IMR-90 (cell line): ENCODE measurements at regions not wholly inside any gene's neighbourhood (a gene's known extent, or its start where the extent isn't known, plus 50 kb on each side); places are given as distances from the start of the nearest gene placed in this dataset.

ENCODE experiments used
- ATAC-seq: fragments of 200-7000 bp; cut with Tn5 transposase; 2 replicates; pipeline ENCODE4 v1.9.1; 2020; ENCODE audit warnings: low read depth, mild to moderate bottlenecking, moderate library complexity
- BruUV-seq: library from RNA; stranded (reverse); fragments of 400-500 nt; replicated peaks from 2 replicates; lab custom pipeline; 2021; lab: Mats Ljungman, UMichigan
- CTCF ChIA-PET: fragments of 300-600 bp; formaldehyde crosslinking; extraction: SDS; loops from one replicate; lab custom pipeline; 2021; ENCODE audit warnings: antibody characterized with exemption; lab: Yijun Ruan, JAX
- POLR2A ChIA-PET: fragments of 300-600 bp; sonication (Branson Sonifier 250); formaldehyde crosslinking; loops from one replicate; lab custom pipeline; 2022; ENCODE audit warnings: antibody characterized with exemption; ENCODE audit not compliant: unreplicated experiment; lab: Charles Lee
- DNase-seq: peaks from one replicate; pipeline ENCODE4 v3.0.0; 2013
- H2AFZ ChIP-seq: replicated peaks from 2 replicates; pipeline ENCODE3; 2013; ENCODE audit warnings: low read length, mild to moderate bottlenecking; ENCODE audit not compliant: poor library complexity
- H2AK5ac ChIP-seq: 2 replicates; pipeline ENCODE4 v1.6.1; 2013; ENCODE audit warnings: low read depth, low read length, inconsistent platforms
- H2AK9ac ChIP-seq: replicated peaks from 2 replicates; pipeline ENCODE3; 2013; ENCODE audit warnings: mild to moderate bottlenecking, low read depth, low read length, moderate library complexity; ENCODE audit not compliant: poor library complexity
- H2BK120ac ChIP-seq: 2 replicates; pipeline ENCODE4 v1.6.1; 2013; ENCODE audit warnings: low read depth, low read length, inconsistent platforms
- H2BK15ac ChIP-seq: 3 replicates; pipeline ENCODE4 v1.6.1; 2013; ENCODE audit warnings: low read depth, low read length, inconsistent platforms
- H2BK20ac ChIP-seq: 2 replicates; pipeline ENCODE4 v1.6.1; 2013; ENCODE audit warnings: low read depth, mild to moderate bottlenecking, inconsistent platforms, low read length, moderate library complexity
- H2BK5ac ChIP-seq: 2 replicates; pipeline ENCODE4 v1.6.1; 2013; ENCODE audit warnings: mild to moderate bottlenecking, low read depth, low read length, inconsistent platforms; ENCODE audit not compliant: poor library complexity, severe bottlenecking
- H3K14ac ChIP-seq: replicated peaks from 2 replicates; pipeline ENCODE4 v1.6.1; 2013; ENCODE audit warnings: low read depth, low read length, inconsistent platforms
- H3K18ac ChIP-seq: 2 replicates; pipeline ENCODE4 v1.6.1; 2013; ENCODE audit warnings: low read depth, low read length, control low read depth
- H3K23ac ChIP-seq: 2 replicates; pipeline ENCODE4 v1.6.1; 2013; ENCODE audit warnings: low read depth, low read length, inconsistent platforms
- H3K27ac ChIP-seq: 2 replicates; pipeline ENCODE4 v1.5.1; 2013; ENCODE audit warnings: mild to moderate bottlenecking, control low read depth, low read length; ENCODE audit not compliant: insufficient read depth
- H3K27me3 ChIP-seq: 2 replicates; pipeline ENCODE4 v1.6.1; 2013; ENCODE audit warnings: low read length; ENCODE audit not compliant: control insufficient read depth, insufficient read depth
- H3K36me3 ChIP-seq: 2 replicates; pipeline ENCODE4 v1.6.1; 2013; ENCODE audit warnings: low read length, mixed read lengths; ENCODE audit not compliant: control insufficient read depth, insufficient read depth
- H3K4ac ChIP-seq: 2 replicates; pipeline ENCODE4 v1.6.1; 2013; ENCODE audit warnings: low read depth, low read length, inconsistent platforms
- H3K4me1 ChIP-seq: 2 replicates; pipeline ENCODE4 v1.6.1; 2013; ENCODE audit warnings: low read length, mixed read lengths; ENCODE audit not compliant: control insufficient read depth, insufficient read depth
- H3K4me2 ChIP-seq: 2 replicates; pipeline ENCODE4 v1.6.1; 2013; ENCODE audit warnings: low read depth, mild to moderate bottlenecking, control low read depth, low read length, moderate library complexity
- H3K4me3 ChIP-seq: 2 replicates; pipeline ENCODE4 v1.5.1; 2013; ENCODE audit warnings: low read depth, mild to moderate bottlenecking, control low read depth, low read length, moderate library complexity; ENCODE audit not compliant: insufficient read depth
- H3K56ac ChIP-seq: 2 replicates; pipeline ENCODE4 v1.6.1; 2013; ENCODE audit warnings: low read length, inconsistent platforms; ENCODE audit not compliant: insufficient read depth; ENCODE audit errors: extremely low read depth
- H3K79me1 ChIP-seq, 2 experiments: 2 replicates each; pipeline ENCODE4 v1.6.1; 2013; ENCODE audit warnings: low read length in 2 of 2, inconsistent platforms in 1 of 2, low read depth in 1 of 2
- H3K9ac ChIP-seq: 2 replicates; pipeline ENCODE4 v1.6.1; 2013; ENCODE audit warnings: low read depth, low read length, control low read depth
- H3K9me1 ChIP-seq: 2 replicates; pipeline ENCODE4 v1.6.1; 2013; ENCODE audit warnings: low read length, inconsistent platforms; ENCODE audit not compliant: insufficient read depth
- H3K9me3 ChIP-seq: 2 replicates; pipeline ENCODE4 v1.6.1; 2013; ENCODE audit warnings: low read length; ENCODE audit not compliant: control insufficient read depth, insufficient read depth
- H4K20me1 ChIP-seq: 2 replicates; pipeline ENCODE4 v1.6.1; 2013; ENCODE audit warnings: low read length, inconsistent platforms; ENCODE audit not compliant: insufficient read depth
- H4K5ac ChIP-seq: 2 replicates; pipeline ENCODE4 v1.6.1; 2013; ENCODE audit warnings: mild to moderate bottlenecking, low read depth, low read length, control low read depth
- H4K8ac ChIP-seq, 2 experiments: 2 replicates each; pipeline ENCODE4 v1.6.1; 2013; ENCODE audit warnings: low read depth in 2 of 2, low read length in 2 of 2, control low read depth in 1 of 2, inconsistent platforms in 1 of 2
- H4K91ac ChIP-seq: 2 replicates; pipeline ENCODE4 v1.6.1; 2013; ENCODE audit warnings: low read depth, low read length, inconsistent platforms; ENCODE audit not compliant: insufficient read depth
- CEBPB ChIP-seq: IDR thresholded peaks from 2 replicates; pipeline ENCODE4 v1.6.1; 2012; ENCODE audit warnings: low read depth, low read length, improper control_type of control experiment
- CHD1 ChIP-seq: IDR thresholded peaks from 2 replicates; pipeline ENCODE4 v1.6.1; 2012; ENCODE audit warnings: low read depth, low read length, improper control_type of control experiment
- FOS ChIP-seq: fragments of 150-350 bp; IDR thresholded peaks from 2 replicates; pipeline ENCODE4 v1.6.1; 2016; ENCODE audit warnings: low read depth, low read length
- MAZ ChIP-seq: IDR thresholded peaks from 2 replicates; pipeline ENCODE4 v1.6.1; 2012; ENCODE audit warnings: low read depth, mild to moderate bottlenecking, low read length, improper control_type of control experiment, moderate library complexity, borderline replicate concordance
- SMC3 ChIP-seq: fragments of 150-350 bp; IDR thresholded peaks from 2 replicates; pipeline ENCODE4 v1.6.1; 2016; ENCODE audit warnings: low read depth, mild to moderate bottlenecking, antibody characterized with exemption, low read length, moderate library complexity
- WGBS, 2 experiments: methylation state at CpG; one replicate each; pipeline versions ENCODE4 v1.1.5 to v1.1.7; 2013; ENCODE audit warnings: missing lambda C conversion rate in 2 of 2; ENCODE audit not compliant: insufficient read length in 1 of 2; ENCODE audit errors: extremely low coverage in 2 of 2; 5-methylcytosine and 5-hydroxymethylcytosine counted together
- dilution Hi-C: fragments of 300-500 bp; cut with HindIII; formaldehyde crosslinking; loops from one replicate; pipeline ENCODE4 v1.14.3; 2018; ENCODE audit warnings: low sequenced_read_pairs; ENCODE audit not compliant: unreplicated experiment
- in situ Hi-C: fragments of 300-500 bp; cut with MboI; formaldehyde crosslinking; loops from 3 replicates; pipeline ENCODE4 v1.14.3; 2019; ENCODE audit warnings: low sequenced_read_pairs, inconsistent platforms, mixed read lengths
- intact Hi-C: fragments of 100-400 bp; cut with micrococcal nuclease; formaldehyde crosslinking; loops from 2 replicates; pipeline ENCODE4 v1.10.0; 2022
- TF ChIP-seq, protein P1 (sequence below): fragments of 150-350 bp; IDR thresholded peaks from 2 replicates; pipeline ENCODE4 v1.6.1; 2016; ENCODE audit warnings: low read depth, mild to moderate bottlenecking, low read length, moderate library complexity, borderline replicate concordance

GRCh38 chr17:77356109-77356689, 215.4 kb downstream of the SEC14L1 start:
- DNase-seq (no peak), ATAC-seq (no peak)
- intact Hi-C loops, result no loop called here
- H3K18ac ChIP-seq, result no peak overlapping the region
- WGBS, 2 experiments, result 82% methylated on average over 3 of the region's 15 CpGs; no CpG with 5 or more reads in 1 of the 2 experiments
- in situ Hi-C loops, result no loop called here
- H2BK20ac ChIP-seq, result peak overlapping the region; percentile 83
- H3K9me3 ChIP-seq, result no peaks in the 10 kb centered on the region
- TF ChIP-seq FOS (no peak), MAZ (peak; percentile 15; the same call in 1 of the 2 replicates), CEBPB (no peak), SMC3 (no peak), CHD1 (no peak)
- TF ChIP-seq, protein P1, sequence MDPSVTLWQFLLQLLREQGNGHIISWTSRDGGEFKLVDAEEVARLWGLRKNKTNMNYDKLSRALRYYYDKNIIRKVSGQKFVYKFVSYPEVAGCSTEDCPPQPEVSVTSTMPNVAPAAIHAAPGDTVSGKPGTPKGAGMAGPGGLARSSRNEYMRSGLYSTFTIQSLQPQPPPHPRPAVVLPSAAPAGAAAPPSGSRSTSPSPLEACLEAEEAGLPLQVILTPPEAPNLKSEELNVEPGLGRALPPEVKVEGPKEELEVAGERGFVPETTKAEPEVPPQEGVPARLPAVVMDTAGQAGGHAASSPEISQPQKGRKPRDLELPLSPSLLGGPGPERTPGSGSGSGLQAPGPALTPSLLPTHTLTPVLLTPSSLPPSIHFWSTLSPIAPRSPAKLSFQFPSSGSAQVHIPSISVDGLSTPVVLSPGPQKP, result no peak
- H3K4me1 ChIP-seq, result peaks cover 29% of the 10 kb centered on the region
- peak overlapping the region; percentile 39 for H2AK9ac ChIP-seq
- no peak overlapping the region for H2AFZ ChIP-seq
- peak overlapping the region; percentile 80 for H2AK5ac ChIP-seq
- H4K20me1 ChIP-seq, result peaks cover 9% of the 10 kb centered on the region
- H3K56ac ChIP-seq, result no peak overlapping the region
- no peak overlapping the region for H3K4me3 ChIP-seq
- peaks cover 44 to 87% of the 10 kb centered on the region in 2 experiments for H3K79me1 ChIP-seq
- H4K8ac ChIP-seq, result peak overlapping the region in 1 of 2 experiments; percentile 31; a peak in 1 of 4 replicates
- peak overlapping the region; percentile 48 for H4K91ac ChIP-seq
- peak overlapping the region; percentile 65 for H2BK5ac ChIP-seq
- CTCF ChIA-PET, result interaction anchor here (0.6 kb wide), 1 partner anchor 264 kb away, joined by 4 read pairs; no protein-coding TSS in a partner anchor
- H4K5ac ChIP-seq, result no peak overlapping the region
- peak overlapping the region; percentile 38; the same call in 1 of the 2 replicates for H3K27ac ChIP-seq
- no TSS peak for BruUV-seq
- H2BK120ac ChIP-seq, result peak overlapping the region; percentile 69
- dilution Hi-C loops, result no loop called here
- no peak overlapping the region for H3K23ac ChIP-seq
- H3K9me1 ChIP-seq, result peaks cover 29% of the 10 kb centered on the region
- peak overlapping the region; percentile 59 for H3K4ac ChIP-seq
- no peak overlapping the region for H3K9ac ChIP-seq
- H3K27me3 ChIP-seq, result no peaks in the 10 kb centered on the region
- peak overlapping the region; percentile 25; the same call in 1 of the 2 replicates for H3K14ac ChIP-seq
- peak overlapping the region; percentile 48; the same call in 1 of the 3 replicates for H2BK15ac ChIP-seq
- H3K36me3 ChIP-seq, result no peaks in the 10 kb centered on the region
- POLR2A ChIA-PET, result no interaction called here
- no peak overlapping the region for H3K4me2 ChIP-seq
